ENCODE measurements at regions not wholly inside any gene's neighbourhood (a gene's known extent, or its start where the extent isn't known, plus 50 kb on each side); places are given as distances from the start of the nearest gene placed in this dataset.

DNA sequence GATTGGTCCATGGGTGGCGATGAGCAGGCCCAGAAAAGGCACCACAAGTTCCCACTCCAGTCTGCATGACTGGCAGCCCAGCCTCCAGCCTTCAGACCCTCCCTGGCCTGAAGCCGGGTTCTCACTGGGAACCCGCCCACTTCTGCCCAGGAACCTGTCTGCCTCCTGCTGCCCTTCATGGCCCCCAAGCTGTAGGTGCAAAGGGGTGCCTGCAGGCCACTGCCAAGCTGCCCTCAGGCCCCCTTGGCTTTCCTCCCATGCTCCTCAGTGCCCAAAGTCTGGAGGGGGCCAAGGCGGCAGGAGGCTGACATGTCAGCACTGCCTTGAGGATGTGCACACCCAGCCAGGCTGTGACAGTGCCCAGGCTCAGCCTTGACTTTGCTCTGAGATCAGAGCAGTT is 488.5 kb upstream of the THBS1 start:
- DNase-seq (ENCODE audit: extremely low spot score): no peak
- 87% methylated on average over 4 of the region's 4 CpGs for WGBS
- no peaks in the 10 kb centered on the region for H3K36me3 ChIP-seq (ENCODE audit: insufficient read depth)

DNA sequence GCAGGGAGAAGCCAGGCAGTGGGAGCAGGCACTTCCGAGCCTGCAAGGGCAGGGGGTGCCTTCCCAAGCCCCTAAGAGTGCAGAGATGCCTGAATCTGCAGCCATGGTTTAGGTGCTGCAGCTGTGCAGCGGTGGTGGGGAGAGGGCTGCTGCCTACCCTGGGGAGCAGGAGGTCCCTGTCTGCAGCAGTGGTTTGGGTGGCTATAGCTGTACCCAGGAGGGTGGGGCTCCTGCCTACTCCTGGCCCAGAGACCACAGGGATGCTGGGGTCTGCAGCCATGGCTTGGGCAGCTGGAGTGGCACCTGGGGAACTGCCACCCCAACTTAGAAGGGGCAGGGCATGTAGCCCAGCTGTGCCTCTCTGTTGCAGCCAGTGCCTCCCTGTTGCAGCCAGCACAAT is 488.1 kb upstream of the THBS1 start:
- no peak overlapping the region for H3K4me3 ChIP-seq (ENCODE audit: low read depth, low read length)
- DNase-seq (ENCODE audit: extremely low spot score): no peak
- H3K4me1 ChIP-seq (ENCODE audit: insufficient read depth): no peaks in the 10 kb centered on the region
- no peak overlapping the region for H3K27ac ChIP-seq (ENCODE audit: low read depth)
- WGBS: 87% methylated on average over 2 of the region's 2 CpGs
- H3K36me3 ChIP-seq (ENCODE audit: insufficient read depth): no peaks in the 10 kb centered on the region

More for the DNA sequence above, 488.5 kb upstream of the THBS1 start:
- Histone ChIP-seq H3K4me1 (ENCODE audit: insufficient read depth) (no peaks in the 10 kb centered on the region), H3K27ac (ENCODE audit: low read depth) (no peak overlapping the region), H3K4me3 (ENCODE audit: low read depth, low read length) (no peak overlapping the region)

DNA sequence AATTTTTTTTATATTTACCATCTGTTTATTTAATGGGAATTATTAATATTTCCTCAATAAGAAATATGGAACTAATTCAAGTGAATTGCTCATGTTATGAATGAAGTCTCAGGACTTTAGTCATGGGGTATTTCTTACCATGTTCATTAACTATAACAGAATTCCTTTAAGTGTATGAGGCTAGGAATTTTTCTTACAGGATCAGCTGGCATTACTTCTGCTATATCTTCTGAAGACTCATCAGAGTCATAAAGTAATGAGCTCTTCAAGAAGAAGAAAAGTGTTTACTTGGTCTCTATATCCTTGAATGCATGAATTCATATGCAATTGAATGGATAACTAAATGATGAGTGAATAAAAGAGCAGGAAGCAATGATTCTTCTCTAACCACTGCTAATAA is 486.8 kb upstream of the THBS1 start:
- no peak overlapping the region for H3K4me3 ChIP-seq (ENCODE audit: low read depth, low read length)
- no peaks in the 10 kb centered on the region for H3K36me3 ChIP-seq (ENCODE audit: insufficient read depth)
- DNase-seq (ENCODE audit: extremely low spot score): no peak
- no peak overlapping the region for H3K27ac ChIP-seq (ENCODE audit: low read depth)
- H3K4me1 ChIP-seq (ENCODE audit: insufficient read depth): no peaks in the 10 kb centered on the region

DNA sequence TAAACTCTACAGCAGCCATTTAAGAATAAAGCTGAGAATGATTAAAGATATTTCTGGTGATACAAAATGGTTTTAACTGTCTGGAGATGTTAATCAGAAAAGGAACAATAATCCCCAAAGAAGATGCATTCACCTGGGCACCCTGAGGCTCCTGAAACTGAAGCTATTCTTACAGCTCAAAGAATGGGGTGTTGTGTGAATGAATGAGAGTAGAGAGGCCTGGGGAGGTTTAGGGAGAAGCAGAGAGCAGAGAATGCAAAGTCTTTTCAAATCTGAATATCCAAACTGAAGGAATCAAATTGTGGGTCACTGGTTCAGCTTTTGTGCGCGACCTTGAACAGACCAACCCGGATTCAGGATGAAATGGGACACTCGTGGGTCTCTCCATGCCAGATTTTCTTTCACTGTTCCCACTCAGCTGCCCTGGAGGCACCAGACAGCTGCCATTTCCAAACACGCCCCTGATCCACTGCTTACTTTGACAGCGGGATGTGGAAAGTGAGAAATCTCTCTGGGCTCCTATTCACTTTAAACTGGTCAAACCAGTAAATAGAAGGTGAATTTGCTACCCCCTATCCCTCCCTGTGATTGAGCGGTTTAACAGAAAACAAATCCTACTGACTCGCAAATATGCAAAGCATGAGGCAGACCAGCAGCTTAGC is 485.5 kb upstream of the THBS1 start:
- H3K36me3 ChIP-seq (ENCODE audit: insufficient read depth): no peaks in the 10 kb centered on the region
- H3K27ac ChIP-seq (ENCODE audit: low read depth): no peak overlapping the region
- 60% methylated on average over 8 of the region's 8 CpGs for WGBS

DNA sequence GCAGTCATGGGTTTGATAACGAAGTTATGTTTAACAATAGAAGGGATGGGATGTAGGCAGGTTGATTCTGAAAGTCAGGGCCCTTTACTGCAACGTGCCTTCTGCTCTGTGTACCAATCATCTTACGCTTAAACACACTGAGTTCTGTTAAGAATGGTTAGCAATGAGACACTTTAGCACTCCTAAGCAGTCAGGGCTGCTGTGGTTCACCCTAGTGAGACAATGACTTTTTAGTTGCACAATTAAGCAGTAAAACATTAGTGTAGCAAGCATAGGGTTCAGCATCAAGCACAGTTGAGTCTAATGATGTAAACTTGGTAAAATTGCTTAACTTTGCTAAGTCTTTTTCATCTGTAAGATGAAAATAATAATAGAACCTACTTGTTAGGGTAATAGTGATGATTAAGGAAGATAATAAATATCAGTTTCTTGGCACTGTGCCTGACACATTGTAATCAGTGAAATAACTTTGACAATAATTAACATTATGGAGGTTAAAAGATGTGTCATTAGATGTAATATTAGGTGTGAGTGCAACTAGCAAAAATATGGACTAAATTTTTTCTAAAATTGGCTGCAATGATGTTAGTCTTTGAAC is 484.2 kb upstream of the THBS1 start:
- DNase-seq (ENCODE audit: extremely low spot score): no peak
- Histone ChIP-seq H3K36me3 (ENCODE audit: insufficient read depth) (no peaks in the 10 kb centered on the region), H3K4me3 (ENCODE audit: low read depth, low read length) (no peak overlapping the region), H3K27ac (ENCODE audit: low read depth) (no peak overlapping the region), H3K4me1 (ENCODE audit: insufficient read depth) (no peaks in the 10 kb centered on the region)
- 86% methylated on average over 3 of the region's 3 CpGs for WGBS

More for the DNA sequence above, 485.5 kb upstream of the THBS1 start:
- H3K4me1 ChIP-seq (ENCODE audit: insufficient read depth): no peaks in the 10 kb centered on the region
- H3K4me3 ChIP-seq (ENCODE audit: low read depth, low read length): no peak overlapping the region
- DNase-seq (ENCODE audit: extremely low spot score): no peak

DNA sequence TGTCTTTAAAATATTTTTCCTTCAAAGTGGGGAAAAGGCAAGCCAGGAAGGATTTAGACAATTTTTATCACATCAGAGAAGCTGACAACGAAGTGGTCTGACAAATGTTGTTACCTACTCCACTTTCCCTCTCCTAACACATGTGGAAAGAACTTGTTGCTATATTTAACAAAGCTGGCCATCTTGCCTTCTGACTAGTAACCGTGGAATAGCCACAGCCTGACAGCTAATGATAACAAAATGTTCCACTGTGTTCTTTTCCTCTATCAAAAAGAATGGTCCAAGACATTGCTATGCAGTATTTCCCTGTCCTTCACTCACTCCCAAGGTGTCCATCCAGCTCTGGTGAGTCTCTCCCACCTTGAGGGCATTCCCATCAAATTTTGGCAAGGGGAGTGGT is 481.4 kb upstream of the THBS1 start:
- no peak overlapping the region for H3K27ac ChIP-seq (ENCODE audit: low read depth)
- WGBS: 56% methylated on average over 2 of the region's 2 CpGs

DNA sequence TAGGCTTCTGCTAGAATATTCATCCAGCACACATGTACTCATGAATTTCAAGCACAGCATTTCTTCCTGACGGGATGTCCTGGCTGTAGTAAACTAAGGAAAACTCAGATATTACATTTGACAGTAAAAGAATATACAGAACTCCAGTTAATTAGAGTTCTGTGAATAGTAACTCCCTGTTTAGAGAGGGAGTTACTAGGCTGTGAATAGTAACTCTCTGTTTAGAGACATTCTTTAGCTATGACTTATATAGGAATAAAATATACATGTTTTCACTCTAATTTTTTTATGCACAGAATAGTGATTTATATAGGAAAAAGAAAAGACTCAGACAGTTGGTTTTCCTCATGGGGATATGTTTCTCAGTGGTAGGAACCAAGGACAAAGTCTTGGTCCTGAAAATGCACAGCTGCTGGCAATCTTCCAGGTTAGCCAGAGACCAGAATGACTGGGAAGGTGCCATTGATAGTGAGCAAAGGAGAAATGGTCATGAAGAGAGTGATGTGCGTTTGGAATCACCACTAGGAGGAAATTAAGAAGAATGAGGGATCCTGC is 480.7 kb upstream of the THBS1 start:
- 65% methylated on average over 2 of the region's 2 CpGs for WGBS
- no peak for DNase-seq (ENCODE audit: extremely low spot score)
- Histone ChIP-seq H3K4me3 (ENCODE audit: low read depth, low read length) (no peak overlapping the region), H3K4me1 (ENCODE audit: insufficient read depth) (no peaks in the 10 kb centered on the region), H3K36me3 (ENCODE audit: insufficient read depth) (no peaks in the 10 kb centered on the region), H3K27ac (ENCODE audit: low read depth) (no peak overlapping the region)

More for the DNA sequence above, 481.4 kb upstream of the THBS1 start:
- no peak for DNase-seq (ENCODE audit: extremely low spot score)
- H3K4me3 ChIP-seq (ENCODE audit: low read depth, low read length): no peak overlapping the region
- H3K4me1 ChIP-seq (ENCODE audit: insufficient read depth): no peaks in the 10 kb centered on the region
- no peaks in the 10 kb centered on the region for H3K36me3 ChIP-seq (ENCODE audit: insufficient read depth)

DNA sequence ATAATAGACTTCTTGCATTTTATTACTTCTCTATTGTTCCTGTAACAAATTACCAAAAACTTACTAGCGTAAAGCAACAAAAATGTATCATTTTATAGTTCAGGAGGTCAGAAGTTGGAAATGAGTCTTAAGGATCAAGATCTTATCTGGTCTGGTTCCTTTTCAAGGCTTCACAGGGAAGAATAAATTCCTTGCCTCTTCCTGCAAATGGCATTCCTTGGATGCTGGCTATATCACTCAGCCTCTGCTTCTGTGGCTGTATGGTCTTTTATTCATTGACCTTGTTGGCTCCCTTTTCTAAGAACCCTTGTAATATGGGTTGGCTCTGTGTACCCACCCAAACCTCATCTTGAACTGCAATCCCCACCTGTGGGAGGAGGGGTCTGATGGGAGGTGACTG is 478.4 kb upstream of the THBS1 start:
- H3K4me3 ChIP-seq (ENCODE audit: low read depth, low read length): no peak overlapping the region
- H3K4me1 ChIP-seq (ENCODE audit: insufficient read depth): no peaks in the 10 kb centered on the region
- no peaks in the 10 kb centered on the region for H3K36me3 ChIP-seq (ENCODE audit: insufficient read depth)
- DNase-seq (ENCODE audit: extremely low spot score): no peak
- WGBS: 81% methylated on average over 1 of the region's 1 CpG
- no peak overlapping the region for H3K27ac ChIP-seq (ENCODE audit: low read depth)

DNA sequence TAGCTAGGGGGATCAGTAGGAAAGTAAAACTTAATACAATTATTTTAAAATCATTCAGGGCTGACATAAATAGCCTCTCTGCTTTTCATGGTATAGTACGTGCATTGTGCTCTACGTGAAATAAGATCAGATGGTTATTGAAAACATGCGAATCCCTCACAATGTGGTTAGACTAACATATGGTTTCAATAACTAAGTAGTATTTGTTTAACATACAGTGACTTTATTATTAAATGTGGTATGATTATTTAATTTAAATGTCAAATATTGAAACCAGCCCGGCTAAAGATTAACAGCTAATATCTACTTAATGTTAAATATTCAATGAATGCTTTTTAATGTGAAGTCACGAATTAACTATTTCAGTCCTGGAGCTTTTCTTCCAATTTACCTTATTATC is 473.9 kb upstream of the THBS1 start:
- WGBS: 77% methylated on average over 5 of the region's 5 CpGs

DNA sequence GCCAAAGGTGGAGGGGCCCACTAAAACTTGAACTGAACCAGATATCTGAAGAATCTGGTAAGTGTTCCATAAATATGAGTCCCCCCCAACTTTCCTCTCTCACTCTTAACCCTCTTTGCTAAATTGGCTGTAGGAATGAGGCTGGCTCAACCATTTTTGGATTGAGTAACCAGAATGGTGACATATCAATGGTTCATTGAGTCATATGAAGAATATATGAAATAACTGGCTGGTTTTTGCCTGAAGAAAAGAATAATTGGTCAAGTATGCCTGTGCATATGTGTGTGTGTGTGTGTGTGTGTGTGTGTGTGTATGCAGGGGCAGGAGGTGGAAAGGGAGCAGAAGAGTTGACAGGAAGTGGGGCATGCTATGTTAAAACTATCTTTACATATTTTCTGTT is 472.9 kb upstream of the THBS1 start:
- no peak overlapping the region for H3K27ac ChIP-seq (ENCODE audit: low read depth)
- H3K4me3 ChIP-seq (ENCODE audit: low read depth, low read length): no peak overlapping the region
- no peak for DNase-seq (ENCODE audit: extremely low spot score)
- no peaks in the 10 kb centered on the region for H3K36me3 ChIP-seq (ENCODE audit: insufficient read depth)
- H3K4me1 ChIP-seq (ENCODE audit: insufficient read depth): no peaks in the 10 kb centered on the region

More for the DNA sequence above, 473.9 kb upstream of the THBS1 start:
- H3K27ac ChIP-seq (ENCODE audit: low read depth): no peak overlapping the region
- no peaks in the 10 kb centered on the region for H3K36me3 ChIP-seq (ENCODE audit: insufficient read depth)
- no peak for DNase-seq (ENCODE audit: extremely low spot score)
- no peak overlapping the region for H3K4me3 ChIP-seq (ENCODE audit: low read depth, low read length)
- H3K4me1 ChIP-seq (ENCODE audit: insufficient read depth): no peaks in the 10 kb centered on the region

DNA sequence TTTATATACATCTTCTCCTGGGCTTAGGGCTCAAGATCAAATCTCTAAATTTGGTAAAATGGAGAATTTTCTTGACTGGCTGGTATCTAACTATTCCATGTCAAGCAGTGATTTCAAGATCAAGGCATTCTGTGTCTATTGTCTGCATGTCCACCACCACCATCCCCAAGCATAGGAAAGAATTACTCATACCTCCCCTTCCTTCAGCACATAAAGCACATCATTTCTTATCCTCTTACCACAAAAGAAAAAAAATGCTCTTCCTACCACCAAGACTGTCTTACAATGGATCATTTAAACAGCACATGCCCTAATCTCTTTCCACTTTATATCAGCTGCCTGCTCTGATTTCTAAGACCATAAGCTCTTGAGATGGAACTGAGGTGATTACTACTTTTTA is 470.5 kb upstream of the THBS1 start:
- Histone ChIP-seq H3K27ac (ENCODE audit: low read depth) (no peak overlapping the region), H3K4me3 (ENCODE audit: low read depth, low read length) (no peak overlapping the region), H3K4me1 (ENCODE audit: insufficient read depth) (no peaks in the 10 kb centered on the region), H3K36me3 (ENCODE audit: insufficient read depth) (no peaks in the 10 kb centered on the region)
- DNase-seq (ENCODE audit: extremely low spot score): no peak

DNA sequence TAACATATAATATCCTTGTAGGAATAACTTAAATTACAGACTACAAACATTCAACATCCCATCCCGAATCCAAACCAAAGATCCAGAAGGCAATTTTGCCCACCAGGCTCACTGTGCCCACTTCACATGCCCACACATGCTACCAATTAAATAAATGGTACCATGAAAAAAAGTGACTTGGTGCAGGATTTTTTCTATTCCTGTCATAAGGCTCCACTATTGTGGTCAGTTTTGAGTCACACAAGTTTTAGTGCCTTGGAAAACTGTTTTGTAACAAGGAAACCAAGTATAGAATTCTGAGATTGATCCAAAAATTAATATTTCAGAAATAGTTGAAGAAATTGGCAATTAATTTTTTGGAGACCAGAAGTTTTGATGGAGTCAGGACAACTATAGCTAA is 470.1 kb upstream of the THBS1 start:
- WGBS: 95% methylated on average over 1 of the region's 1 CpG
- H3K4me3 ChIP-seq (ENCODE audit: low read depth, low read length): no peak overlapping the region
- H3K36me3 ChIP-seq (ENCODE audit: insufficient read depth): no peaks in the 10 kb centered on the region
- no peak for DNase-seq (ENCODE audit: extremely low spot score)
- H3K27ac ChIP-seq (ENCODE audit: low read depth): no peak overlapping the region
- H3K4me1 ChIP-seq (ENCODE audit: insufficient read depth): no peaks in the 10 kb centered on the region

DNA sequence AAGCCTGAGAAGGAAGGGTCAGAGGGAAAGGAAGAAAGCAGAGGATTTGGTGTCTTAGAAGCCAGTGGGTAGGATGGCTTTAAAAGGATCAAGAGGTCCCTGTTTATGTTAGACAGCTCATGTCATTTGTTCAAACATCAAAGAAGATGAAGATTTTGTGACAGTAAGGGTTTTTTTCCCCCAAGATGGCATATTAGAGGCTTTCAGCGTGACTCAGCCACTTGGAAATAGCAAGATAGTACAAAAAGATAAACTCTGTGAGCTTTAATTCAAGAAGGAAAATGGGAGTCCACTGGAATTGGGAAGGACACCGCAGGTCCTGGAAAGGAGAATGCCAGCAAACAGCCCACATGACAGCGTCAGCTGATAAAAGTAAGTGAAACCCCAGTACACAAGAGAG is 467.1 kb upstream of the THBS1 start:
- H3K27ac ChIP-seq (ENCODE audit: low read depth): no peak overlapping the region
- H3K4me3 ChIP-seq (ENCODE audit: low read depth, low read length): no peak overlapping the region
- 93% methylated on average over 3 of the region's 3 CpGs for WGBS
- DNase-seq (ENCODE audit: extremely low spot score): no peak
- H3K4me1 ChIP-seq (ENCODE audit: insufficient read depth): no peaks in the 10 kb centered on the region
- H3K36me3 ChIP-seq (ENCODE audit: insufficient read depth): no peaks in the 10 kb centered on the region

DNA sequence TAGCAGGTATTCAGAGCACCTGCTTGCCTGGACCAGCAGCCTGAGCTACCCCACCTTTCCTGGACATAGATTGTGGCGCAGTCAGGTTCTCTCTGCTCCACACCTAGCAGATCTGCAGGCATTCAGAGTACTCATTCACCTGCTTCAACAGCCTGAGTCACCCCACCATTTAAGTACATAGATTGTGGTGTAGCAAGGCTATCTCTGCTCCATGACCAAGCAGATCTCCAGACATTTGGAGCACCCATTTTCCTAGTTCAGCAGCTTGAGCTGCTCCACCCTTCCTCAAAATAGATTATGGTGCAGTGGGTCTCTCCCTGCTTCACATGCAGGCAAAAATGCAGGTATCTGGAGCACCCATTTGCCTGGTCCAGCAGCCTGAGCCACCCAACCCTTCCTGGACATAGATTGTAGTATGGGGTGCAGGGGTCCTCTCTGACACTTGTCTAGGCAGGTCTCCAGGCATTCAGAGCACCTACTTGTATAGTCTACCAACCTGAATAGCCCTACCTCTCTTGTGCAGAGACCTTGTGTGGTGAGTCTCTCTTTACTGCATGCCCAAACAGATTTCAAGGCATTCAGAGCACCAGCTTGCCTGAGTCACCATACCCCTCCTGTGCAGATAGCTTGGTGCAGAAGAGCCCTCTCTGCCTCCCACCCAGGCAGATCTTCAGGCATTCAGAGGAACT is 466.0 kb upstream of the THBS1 start:
- 98% methylated on average over 1 of the region's 1 CpG for WGBS
- no peak overlapping the region for H3K4me3 ChIP-seq (ENCODE audit: low read depth, low read length)

More for the DNA sequence above, 466.0 kb upstream of the THBS1 start:
- Histone ChIP-seq H3K27ac (ENCODE audit: low read depth) (no peak overlapping the region), H3K36me3 (ENCODE audit: insufficient read depth) (no peaks in the 10 kb centered on the region), H3K4me1 (ENCODE audit: insufficient read depth) (no peaks in the 10 kb centered on the region)
- no peak for DNase-seq (ENCODE audit: extremely low spot score)

All from urinary bladder (tissue), 3 donors.